Activated T-cell treated with anti-CD3 and anti-CD28 coated beads, Interleukin-2, amount 50 U/mL, for 1 hour (primary cell): ENCODE measurements at regions not wholly inside any gene's neighbourhood (a gene's known extent, or its start where the extent isn't known, plus 50 kb on each side); places are given as distances from the start of the nearest gene placed in this dataset.

ENCODE experiments used
- DNase-seq: peaks from one replicate; pipeline ENCODE4 v3.0.0-alpha.2; 2020

- DNase-seq = no peak
Observed at GRCh38 chr1:39085174-39085573, 59.0 kb downstream of the NDUFS5 start.

GRCh38 chr1:39086386-39086785 is 60.2 kb downstream of the NDUFS5 start:
- no peak for DNase-seq

- no peak for DNase-seq
Observed at GRCh38 chr1:39086865-39087409, 60.8 kb downstream of the NDUFS5 start.

- DNase-seq = no peak
Observed at GRCh38 chr1:39087435-39087834, 61.3 kb downstream of the NDUFS5 start.

- no peak for DNase-seq
Observed at GRCh38 chr1:39088658-39089057, 62.5 kb downstream of the NDUFS5 start.

GRCh38 chr1:39089931-39090521 is 63.9 kb downstream of the NDUFS5 start:
- no peak for DNase-seq

GRCh38 chr1:39090757-39091380 is 64.7 kb downstream of the NDUFS5 start:
- DNase-seq = no peak

- DNase-seq = peak; percentile 61
Observed at GRCh38 chr1:39091845-39092645, 65.9 kb downstream of the NDUFS5 start.

- DNase-seq = no peak
Observed at GRCh38 chr1:39094685-39095084, 68.5 kb downstream of the NDUFS5 start.

- peak; percentile 62 for DNase-seq
Observed at GRCh38 chr1:39098546-39099250, 72.5 kb downstream of the NDUFS5 start.

- DNase-seq = no peak
Observed at GRCh38 chr1:39102537-39103327, 76.6 kb downstream of the NDUFS5 start.

- DNase-seq = no peak
Observed at GRCh38 chr1:39103328-39104157, 77.4 kb downstream of the NDUFS5 start.

GRCh38 chr1:39104158-39105060 is 78.3 kb downstream of the NDUFS5 start:
- DNase-seq = no peak

- peak; percentile 74 for DNase-seq
Observed at GRCh38 chr1:39105061-39105840, 79.1 kb downstream of the NDUFS5 start.

GRCh38 chr1:39105841-39106765 is 80.0 kb downstream of the NDUFS5 start:
- DNase-seq = peak; percentile 49

GRCh38 chr1:39106801-39107327 is 80.7 kb downstream of the NDUFS5 start:
- DNase-seq = no peak

- no peak for DNase-seq
Observed at GRCh38 chr1:39107341-39108290, 81.5 kb downstream of the NDUFS5 start.
